SK-N-SH (cell line): ENCODE measurements at regions not wholly inside any gene's neighbourhood (a gene's known extent, or its start where the extent isn't known, plus 50 kb on each side); places are given as distances from the start of the nearest gene placed in this dataset.

Source experiments
- EP300 ChIP-seq, 2 experiments: IDR thresholded peaks; 2 replicates each; pipeline versions ENCODE4 v1.4.0 to v1.6.1; 2012; ENCODE audit warnings: borderline replicate concordance in 1 of 2, low read depth in 1 of 2, low read length in 1 of 2
- RFX5 ChIP-seq: IDR thresholded peaks from 2 replicates; pipeline ENCODE4 v1.6.1; 2012; ENCODE audit warnings: mild to moderate bottlenecking, improper control_type of control experiment, low read length
- TAF1 ChIP-seq: IDR thresholded peaks from 2 replicates; pipeline ENCODE4 v1.6.1; 2012; ENCODE audit warnings: low read depth, mild to moderate bottlenecking, low read length, moderate library complexity, borderline replicate concordance
- TF ChIP-seq, protein P1 (sequence below): IDR thresholded peaks from 2 replicates; pipeline ENCODE4 v1.4.0; 2012; ENCODE audit warnings: low read depth

DNA sequence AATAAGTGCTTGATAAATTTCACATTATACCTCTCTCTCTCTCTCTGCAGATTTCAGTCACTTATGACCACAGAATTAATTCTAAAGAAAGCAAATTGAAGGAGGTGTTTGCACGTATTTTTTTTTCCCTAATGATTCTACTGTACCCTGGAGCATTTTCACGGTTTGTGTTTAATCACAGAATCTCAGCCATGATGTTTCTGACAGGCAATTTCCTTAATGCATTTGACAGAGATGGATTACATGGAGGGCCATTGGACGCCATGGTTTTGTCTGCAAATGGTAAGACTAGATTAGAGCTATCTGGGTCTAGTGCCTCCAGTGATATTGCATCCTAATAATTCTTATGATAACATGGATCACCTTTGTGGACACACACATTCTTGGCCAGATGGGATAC is 147.5 kb upstream of the RBFOX1 start:
- TF ChIP-seq EP300 (IDR thresholded peaks at IDR 0.05; ENCODE audit: borderline replicate concordance in 1 of 2, low read depth in 1 of 2, low read length in 1 of 2) (no peak), TAF1 (no peak), RFX5 (no peak)
- TF ChIP-seq, protein P1, sequence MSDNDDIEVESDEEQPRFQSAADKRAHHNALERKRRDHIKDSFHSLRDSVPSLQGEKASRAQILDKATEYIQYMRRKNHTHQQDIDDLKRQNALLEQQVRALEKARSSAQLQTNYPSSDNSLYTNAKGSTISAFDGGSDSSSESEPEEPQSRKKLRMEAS = no peak
